ENCODE measurements at regions not wholly inside any gene's neighbourhood (a gene's known extent, or its start where the extent isn't known, plus 50 kb on each side); places are given as distances from the start of the nearest gene placed in this dataset.

DNA sequence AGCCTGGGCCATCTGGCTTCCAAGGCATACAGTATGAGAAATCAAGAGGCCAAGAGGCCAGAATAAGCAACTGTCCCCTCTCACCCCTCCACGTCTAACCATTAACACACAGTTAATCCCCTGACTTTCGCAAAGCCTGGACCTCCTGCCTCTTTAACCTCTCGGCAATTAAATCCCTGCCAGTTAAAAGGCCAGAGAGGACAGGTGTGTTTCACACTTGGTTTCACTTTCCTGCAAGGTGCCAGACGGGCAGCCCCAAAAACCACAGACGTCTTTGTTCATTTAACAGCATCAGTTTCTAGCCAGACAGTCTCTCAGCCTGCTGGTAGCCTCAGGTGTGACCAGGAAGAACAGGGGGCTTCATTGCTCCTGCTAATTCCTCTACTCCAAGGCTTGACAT lies 91.1 kb upstream of the KIT start:
- TF ChIP-seq, protein P1, sequence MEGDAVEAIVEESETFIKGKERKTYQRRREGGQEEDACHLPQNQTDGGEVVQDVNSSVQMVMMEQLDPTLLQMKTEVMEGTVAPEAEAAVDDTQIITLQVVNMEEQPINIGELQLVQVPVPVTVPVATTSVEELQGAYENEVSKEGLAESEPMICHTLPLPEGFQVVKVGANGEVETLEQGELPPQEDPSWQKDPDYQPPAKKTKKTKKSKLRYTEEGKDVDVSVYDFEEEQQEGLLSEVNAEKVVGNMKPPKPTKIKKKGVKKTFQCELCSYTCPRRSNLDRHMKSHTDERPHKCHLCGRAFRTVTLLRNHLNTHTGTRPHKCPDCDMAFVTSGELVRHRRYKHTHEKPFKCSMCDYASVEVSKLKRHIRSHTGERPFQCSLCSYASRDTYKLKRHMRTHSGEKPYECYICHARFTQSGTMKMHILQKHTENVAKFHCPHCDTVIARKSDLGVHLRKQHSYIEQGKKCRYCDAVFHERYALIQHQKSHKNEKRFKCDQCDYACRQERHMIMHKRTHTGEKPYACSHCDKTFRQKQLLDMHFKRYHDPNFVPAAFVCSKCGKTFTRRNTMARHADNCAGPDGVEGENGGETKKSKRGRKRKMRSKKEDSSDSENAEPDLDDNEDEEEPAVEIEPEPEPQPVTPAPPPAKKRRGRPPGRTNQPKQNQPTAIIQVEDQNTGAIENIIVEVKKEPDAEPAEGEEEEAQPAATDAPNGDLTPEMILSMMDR (IDR thresholded peaks at IDR 0.05; ENCODE audit: low read depth, low read length): no peak
- no peak overlapping the region for H3K4me3 ChIP-seq (replicated peaks in 1 of 2; ENCODE audit: low read depth in 2 of 2, low read length in 2 of 2)
- DNase-seq (ENCODE audit: low read depth in 2 of 2): no peak

DNA sequence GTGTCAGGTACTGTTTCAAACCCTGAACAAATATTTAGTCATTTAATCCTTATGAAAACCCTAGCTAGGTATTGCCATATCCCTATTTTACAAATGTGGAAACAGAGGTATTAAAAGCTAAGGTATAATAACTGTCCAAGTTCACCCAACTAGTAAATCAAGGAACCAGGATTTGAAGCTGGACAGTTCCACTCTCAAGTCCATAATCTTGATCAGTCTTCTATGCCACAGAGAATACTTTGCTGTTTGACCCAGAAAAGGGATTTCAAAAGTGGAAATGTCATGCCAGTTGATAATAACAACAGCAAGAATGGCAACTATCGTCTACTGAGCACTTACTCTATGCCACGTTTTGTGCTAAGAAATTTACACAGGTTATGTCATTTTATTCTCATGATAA lies 90.4 kb upstream of the KIT start:
- no peak for DNase-seq (ENCODE audit: low read depth in 2 of 2)
- H3K4me3 ChIP-seq (replicated peaks in 1 of 2; ENCODE audit: low read depth in 2 of 2, low read length in 2 of 2): no peak overlapping the region
- TF ChIP-seq, protein P1 (IDR thresholded peaks at IDR 0.05; ENCODE audit: low read depth, low read length): no peak

DNA sequence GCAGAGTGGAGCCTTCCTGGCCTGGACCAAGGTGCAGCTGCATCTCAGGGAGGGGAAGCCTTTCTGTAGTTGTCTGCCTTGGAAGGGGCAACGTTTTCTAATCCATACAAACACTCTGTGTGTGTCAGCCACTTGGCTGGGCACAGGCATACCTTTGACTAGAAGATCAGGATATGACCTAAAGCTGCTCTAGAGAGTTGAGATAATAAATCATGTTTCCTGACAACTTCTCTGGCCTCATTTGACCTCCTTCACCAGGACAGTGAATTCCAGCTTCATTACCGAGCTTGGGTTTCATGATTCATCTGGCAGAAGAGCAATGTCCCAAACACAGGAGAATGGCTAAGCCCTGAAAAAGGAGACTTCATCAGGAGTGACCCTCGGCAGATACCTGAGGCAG lies 89.6 kb upstream of the KIT start:
- H3K4me3 ChIP-seq (replicated peaks in 1 of 2; ENCODE audit: low read depth in 2 of 2, low read length in 2 of 2): no peak overlapping the region
- TF ChIP-seq, protein P1 (IDR thresholded peaks at IDR 0.05; ENCODE audit: low read depth, low read length): no peak
- DNase-seq (ENCODE audit: low read depth in 2 of 2): peak; percentile 50 to 73

DNA sequence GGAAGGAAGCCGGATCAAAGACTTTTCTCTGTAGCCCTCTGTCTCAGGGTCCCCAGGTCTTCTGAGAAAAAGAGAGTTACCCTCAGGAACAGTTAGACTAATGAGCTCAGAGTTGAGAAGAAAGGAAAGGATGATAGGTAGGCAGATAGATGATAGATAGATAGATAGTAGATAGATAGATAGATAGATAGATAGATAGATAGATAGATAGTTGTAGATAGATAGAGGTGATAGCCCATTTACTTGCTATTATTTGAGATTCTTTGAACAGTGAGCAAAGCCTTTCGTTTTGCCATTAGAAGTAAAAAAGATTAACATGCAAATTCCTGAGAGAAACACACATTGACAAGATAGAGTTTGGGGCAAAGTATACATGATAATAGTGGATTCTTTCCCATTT lies 86.9 kb upstream of the KIT start:
- no peak for DNase-seq (ENCODE audit: low read depth in 2 of 2)
- TF ChIP-seq, protein P1 (IDR thresholded peaks at IDR 0.05; ENCODE audit: low read depth, low read length): no peak
- H3K4me3 ChIP-seq (replicated peaks in 1 of 2; ENCODE audit: low read depth in 2 of 2, low read length in 2 of 2): no peak overlapping the region

DNA sequence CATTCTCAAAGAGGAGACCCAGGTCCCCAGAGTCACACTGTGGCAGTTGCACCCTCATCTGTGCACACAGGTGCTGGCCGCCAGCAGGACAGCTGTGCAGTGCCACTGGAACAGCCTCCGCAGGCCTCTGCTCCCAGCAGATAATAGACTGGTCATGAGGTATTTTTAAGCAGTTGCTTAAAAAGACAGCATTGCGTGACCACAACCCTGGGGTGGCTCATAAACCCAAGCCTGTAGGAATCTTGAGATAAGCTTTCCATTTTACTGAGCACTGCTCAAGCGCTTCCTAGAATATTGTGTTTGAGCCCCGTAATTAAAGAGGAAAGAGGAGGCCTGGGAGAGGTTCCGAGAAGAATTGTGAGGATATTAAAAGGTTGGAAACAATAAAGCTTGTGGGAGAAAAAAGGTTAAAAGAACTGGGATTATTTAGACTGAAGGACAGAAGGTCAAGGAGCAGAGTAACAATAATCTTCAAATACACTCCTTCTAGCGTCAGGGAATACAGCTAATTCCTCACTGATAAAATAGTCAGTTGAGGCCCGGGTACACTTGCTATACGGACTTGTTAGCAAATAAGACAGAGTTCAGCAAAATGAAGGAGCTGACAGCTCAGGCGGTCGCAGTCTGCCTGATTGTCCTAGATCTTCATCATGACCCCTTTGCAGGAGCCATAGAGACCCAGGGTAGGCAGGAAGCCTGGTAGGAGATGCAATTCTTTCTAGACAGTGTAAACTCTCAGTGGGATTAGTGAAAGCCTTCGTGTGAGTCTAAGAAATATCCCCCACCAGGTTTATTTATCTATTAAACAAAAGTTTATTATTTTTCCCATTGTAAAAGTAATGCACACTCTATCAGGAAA lies 86.2 kb upstream of the KIT start:
- TF ChIP-seq, protein P1 (IDR thresholded peaks at IDR 0.05; ENCODE audit: low read depth, low read length): no peak
- no peak for DNase-seq (ENCODE audit: low read depth in 2 of 2)

DNA sequence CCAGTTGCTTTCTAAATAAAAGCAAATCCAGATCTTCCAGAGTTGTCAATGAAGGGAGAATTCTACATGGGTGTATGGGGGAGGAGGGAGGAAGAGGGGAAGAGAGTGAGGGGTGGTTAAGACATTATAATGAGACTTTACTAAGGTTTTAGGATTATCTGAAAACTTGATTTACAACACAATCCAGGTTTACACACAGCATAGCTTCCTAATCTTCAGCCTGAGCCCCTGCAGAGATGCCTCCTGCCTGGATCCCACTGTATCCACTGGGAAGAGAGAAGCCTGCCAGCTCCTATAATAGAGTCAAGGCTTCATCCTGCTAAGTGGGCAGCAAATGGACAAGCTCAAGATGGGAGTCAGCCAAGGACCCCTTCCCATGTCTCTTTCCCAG lies 85.6 kb upstream of the KIT start:
- no peak for DNase-seq (ENCODE audit: low read depth in 2 of 2)
- H3K4me3 ChIP-seq (replicated peaks in 1 of 2; ENCODE audit: low read depth in 2 of 2, low read length in 2 of 2): no peak overlapping the region
- TF ChIP-seq, protein P1 (IDR thresholded peaks at IDR 0.05; ENCODE audit: low read depth, low read length): no peak

More for the DNA sequence above, 86.2 kb upstream of the KIT start:
- H3K4me3 ChIP-seq (replicated peaks in 1 of 2; ENCODE audit: low read depth in 2 of 2, low read length in 2 of 2): no peak overlapping the region
